PC-3 (cell line): ENCODE measurements at regions not wholly inside any gene's neighbourhood (a gene's known extent, or its start where the extent isn't known, plus 50 kb on each side); places are given as distances from the start of the nearest gene placed in this dataset.

Experiments used
- ATAC-seq: fragments of 200-7000 bp; cut with Tn5 transposase; 2 replicates; pipeline ENCODE4 v1.9.1; 2020; ENCODE audit warnings: mild to moderate bottlenecking, moderate library complexity
- BruUV-seq: library from RNA; stranded (reverse); fragments of 400-500 nt; replicated peaks from 2 replicates; lab custom pipeline; 2021; lab: Mats Ljungman, UMichigan
- CTCF ChIA-PET: fragments of 300-600 bp; sonication (Branson Sonifier 250); formaldehyde crosslinking; loops from one replicate; lab custom pipeline; 2022; ENCODE audit warnings: antibody characterized with exemption; lab: Charles Lee
- POLR2A ChIA-PET: fragments of 300-600 bp; sonication (Branson Sonifier 250); formaldehyde crosslinking; loops from one replicate; lab custom pipeline; 2022; ENCODE audit warnings: antibody characterized with exemption; ENCODE audit not compliant: unreplicated experiment; lab: Charles Lee
- DNase-seq: peaks from one replicate; pipeline ENCODE4 v3.0.0-alpha.2; 2015
- H2AFZ ChIP-seq: fragments of 300-600 bp; sonication (generic); 2 replicates; pipeline ENCODE4 v1.6.0; 2016; ENCODE audit warnings: antibody characterized with exemption, low read length
- H3F3A ChIP-seq: fragments of 300-600 bp; sonication (generic); one replicate; pipeline ENCODE4 v1.6.0; 2017; ENCODE audit warnings: antibody characterized with exemption, low read length, control low read depth, mild to moderate bottlenecking; ENCODE audit not compliant: unreplicated experiment
- H3K27ac ChIP-seq: fragments of 300-600 bp; sonication (generic); 2 replicates; pipeline ENCODE4 v1.5.1; 2016; ENCODE audit warnings: mild to moderate bottlenecking, low read length
- H3K27me3 ChIP-seq: fragments of 300-600 bp; sonication (generic); 2 replicates; pipeline ENCODE4 v1.6.1; 2016; ENCODE audit warnings: low read length, mixed read lengths
- H3K36me3 ChIP-seq: fragments of 300-600 bp; sonication (generic); 2 replicates; pipeline ENCODE4 v1.6.1; 2016; ENCODE audit warnings: low read depth, mixed run types, low read length, mixed read lengths
- H3K4me1 ChIP-seq: fragments of 300-600 bp; sonication (generic); 2 replicates; pipeline ENCODE4 v1.5.1; 2016; ENCODE audit warnings: low read length; ENCODE audit not compliant: insufficient read depth
- H3K4me2 ChIP-seq: fragments of 300-600 bp; sonication (generic); 2 replicates; pipeline ENCODE4 v1.6.0; 2016; ENCODE audit warnings: low read length
- H3K4me3 ChIP-seq: fragments of 300-600 bp; sonication (generic); 2 replicates; pipeline ENCODE4 v1.5.1; 2016; ENCODE audit warnings: mild to moderate bottlenecking, low read length, mixed read lengths
- H3K79me2 ChIP-seq: fragments of 300-600 bp; sonication (generic); 2 replicates; pipeline ENCODE4 v1.6.1; 2017; ENCODE audit warnings: low read length, mixed read lengths
- H3K9ac ChIP-seq: fragments of 300-600 bp; sonication (generic); 2 replicates; pipeline ENCODE4 v1.6.0; 2016; ENCODE audit warnings: mild to moderate bottlenecking, low read length
- H3K9me2 ChIP-seq: fragments of 300-600 bp; sonication (generic); replicated peaks from 2 replicates; pipeline ENCODE4 v1.6.1; 2016; ENCODE audit warnings: mixed run types, low read length, mixed read lengths
- H3K9me3 ChIP-seq: fragments of 300-600 bp; sonication (generic); 2 replicates; pipeline ENCODE4 v1.6.1; 2016; ENCODE audit warnings: low read length, mixed read lengths
- H4K20me1 ChIP-seq: fragments of 300-600 bp; sonication (generic); 2 replicates; pipeline ENCODE4 v1.6.1; 2016; ENCODE audit warnings: low read length, mixed read lengths
- EZH2 ChIP-seq: fragments of 300-600 bp; sonication (generic); IDR thresholded peaks from one replicate; pipeline ENCODE4 v1.6.1; 2017; ENCODE audit warnings: antibody characterized with exemption, mild to moderate bottlenecking, low read length; ENCODE audit not compliant: unreplicated experiment
- EZH2phosphoT487 ChIP-seq: fragments of 300-600 bp; sonication (generic); IDR thresholded peaks from 2 replicates; pipeline ENCODE4 v1.6.1; 2018; ENCODE audit warnings: mild to moderate bottlenecking, antibody characterized with exemption, low read length, borderline replicate concordance
- intact Hi-C: fragments of 100-400 bp; cut with micrococcal nuclease; formaldehyde crosslinking; loops from 2 replicates; pipeline ENCODE4 v1.9.0; 2023
- TF ChIP-seq, protein P1 (sequence below): fragments of 300-600 bp; sonication (generic); conservative IDR thresholded peaks from 2 replicates; pipeline ENCODE4 v1.5.1; 2017; ENCODE audit warnings: antibody characterized with exemption, low read depth, mild to moderate bottlenecking, low read length

DNA sequence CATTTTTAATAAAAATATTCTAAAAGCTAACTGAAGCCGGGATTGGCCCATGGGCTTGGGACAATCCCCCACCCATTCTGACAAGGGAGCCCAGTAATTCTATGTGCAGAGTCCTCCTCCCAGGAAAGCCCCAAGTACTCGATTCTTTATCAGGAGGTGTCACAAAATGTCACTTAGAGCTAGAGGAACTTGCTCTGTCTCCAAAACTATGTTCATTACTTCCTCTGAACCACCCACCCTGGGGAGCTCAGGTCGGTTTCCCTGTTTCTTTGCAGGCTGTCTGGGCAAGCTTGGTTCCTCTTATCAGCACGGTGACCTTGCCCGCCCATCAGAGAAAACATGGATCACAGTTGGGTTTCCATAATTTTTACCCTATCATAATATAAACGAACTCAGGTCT is 430.6 kb upstream of the ID2 start:
- Histone ChIP-seq H3K79me2 (no peaks in the 10 kb centered on the region), H3F3A (no peaks in the 10 kb centered on the region), H4K20me1 (no peaks in the 10 kb centered on the region), H3K27ac (no peak overlapping the region), H3K9ac (no peak overlapping the region), H3K36me3 (no peaks in the 10 kb centered on the region), H3K27me3 (no peaks in the 10 kb centered on the region), H3K4me3 (no peak overlapping the region), H3K4me2 (no peak overlapping the region), H3K4me1 (no peaks in the 10 kb centered on the region), H3K9me3 (peaks cover 10% of the 10 kb centered on the region; the same call in 1 of the 2 replicates), H3K9me2 (no peaks in the 10 kb centered on the region), H2AFZ (no peak overlapping the region)
- CTCF ChIA-PET, result no interaction called here
- TF ChIP-seq, protein P1, sequence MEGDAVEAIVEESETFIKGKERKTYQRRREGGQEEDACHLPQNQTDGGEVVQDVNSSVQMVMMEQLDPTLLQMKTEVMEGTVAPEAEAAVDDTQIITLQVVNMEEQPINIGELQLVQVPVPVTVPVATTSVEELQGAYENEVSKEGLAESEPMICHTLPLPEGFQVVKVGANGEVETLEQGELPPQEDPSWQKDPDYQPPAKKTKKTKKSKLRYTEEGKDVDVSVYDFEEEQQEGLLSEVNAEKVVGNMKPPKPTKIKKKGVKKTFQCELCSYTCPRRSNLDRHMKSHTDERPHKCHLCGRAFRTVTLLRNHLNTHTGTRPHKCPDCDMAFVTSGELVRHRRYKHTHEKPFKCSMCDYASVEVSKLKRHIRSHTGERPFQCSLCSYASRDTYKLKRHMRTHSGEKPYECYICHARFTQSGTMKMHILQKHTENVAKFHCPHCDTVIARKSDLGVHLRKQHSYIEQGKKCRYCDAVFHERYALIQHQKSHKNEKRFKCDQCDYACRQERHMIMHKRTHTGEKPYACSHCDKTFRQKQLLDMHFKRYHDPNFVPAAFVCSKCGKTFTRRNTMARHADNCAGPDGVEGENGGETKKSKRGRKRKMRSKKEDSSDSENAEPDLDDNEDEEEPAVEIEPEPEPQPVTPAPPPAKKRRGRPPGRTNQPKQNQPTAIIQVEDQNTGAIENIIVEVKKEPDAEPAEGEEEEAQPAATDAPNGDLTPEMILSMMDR, result no peak
- no peak for TF ChIP-seq EZH2
- TF ChIP-seq EZH2phosphoT487, result no peak
- intact Hi-C loops, result no loop called here
- POLR2A ChIA-PET, result no interaction called here
- no TSS peak for BruUV-seq
- no peak for ATAC-seq
- DNase-seq, result no peak

DNA sequence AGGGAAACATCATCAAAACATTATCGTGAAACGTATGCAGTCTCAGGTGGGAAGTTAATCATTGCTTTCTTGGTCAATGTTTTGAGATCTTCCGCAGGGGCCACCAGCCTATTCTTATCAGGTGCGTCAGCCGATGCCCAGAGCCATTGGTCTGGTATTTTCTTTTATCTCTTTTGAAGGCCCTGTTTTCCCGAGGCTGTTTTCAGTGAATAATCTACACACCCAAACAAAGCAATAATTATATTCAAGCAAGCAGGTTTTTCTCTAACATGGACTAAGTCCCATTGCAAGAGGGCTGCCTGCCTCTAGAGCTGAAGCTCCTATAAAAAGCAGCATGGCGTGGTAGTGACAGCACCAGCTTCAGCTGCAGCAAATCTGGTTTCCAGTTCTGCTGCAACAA is 430.0 kb upstream of the ID2 start:
- Histone ChIP-seq H3K27ac (no peak overlapping the region), H3K27me3 (no peaks in the 10 kb centered on the region), H3F3A (no peaks in the 10 kb centered on the region), H2AFZ (no peak overlapping the region), H3K9me2 (no peaks in the 10 kb centered on the region), H4K20me1 (no peaks in the 10 kb centered on the region), H3K4me1 (no peaks in the 10 kb centered on the region), H3K4me3 (no peak overlapping the region), H3K36me3 (no peaks in the 10 kb centered on the region), H3K79me2 (no peaks in the 10 kb centered on the region), H3K9me3 (peaks cover 6% of the 10 kb centered on the region; the same call in 1 of the 2 replicates), H3K9ac (no peak overlapping the region), H3K4me2 (no peak overlapping the region)
- ChIA-PET CTCF (no interaction called here), POLR2A (no interaction called here)
- no TSS peak for BruUV-seq
- ATAC-seq (no peak), DNase-seq (no peak)
- intact Hi-C loops, result no loop called here
- TF ChIP-seq, protein P1, result no peak
- TF ChIP-seq EZH2phosphoT487 (no peak), EZH2 (no peak)

DNA sequence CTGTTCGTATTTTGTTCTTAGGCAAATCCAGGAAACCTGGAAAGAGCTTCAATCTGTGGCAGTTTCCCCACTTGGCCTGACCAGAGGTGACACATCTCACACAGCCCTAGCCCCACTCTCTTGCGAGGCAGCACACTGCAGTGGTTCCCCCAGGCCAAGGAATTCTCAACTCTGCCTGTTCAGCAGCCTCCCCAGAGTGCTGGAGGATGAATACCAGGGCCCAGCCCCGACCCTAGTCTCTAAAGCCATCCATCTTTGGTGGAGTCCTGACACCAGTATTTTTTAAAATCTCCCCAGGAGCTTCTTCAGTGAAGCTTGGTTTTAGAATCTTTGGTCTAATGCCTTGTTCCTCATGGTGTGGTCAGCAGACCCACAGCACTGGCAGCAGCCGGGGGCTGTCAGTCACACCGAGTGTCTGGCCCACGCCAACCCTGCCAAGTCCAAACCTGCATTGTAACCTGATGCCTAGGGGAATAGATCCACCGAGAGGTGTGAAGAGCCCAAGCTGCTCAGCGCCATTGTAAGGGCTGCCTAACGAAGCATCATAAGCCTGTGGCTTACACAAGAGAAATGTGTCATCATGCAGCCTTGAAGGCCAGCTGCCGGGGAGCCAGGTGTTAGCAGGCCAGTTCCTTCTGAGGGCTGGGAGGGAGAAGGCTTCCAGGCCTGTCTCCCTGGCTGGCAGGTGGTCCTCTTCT is 428.7 kb upstream of the ID2 start:
- no peaks in the 10 kb centered on the region for H3K27me3 ChIP-seq

More for the DNA sequence above, 428.7 kb upstream of the ID2 start:
- no peak overlapping the region for H3K4me2 ChIP-seq
- CTCF ChIA-PET, result no interaction called here
- POLR2A ChIA-PET, result no interaction called here
- no peaks in the 10 kb centered on the region for H3K4me1 ChIP-seq
- no peak overlapping the region for H3K4me3 ChIP-seq
- H3K27ac ChIP-seq, result no peak overlapping the region
- BruUV-seq, result no TSS peak
- H3K9me3 ChIP-seq, result peaks cover 6% of the 10 kb centered on the region; the same call in 1 of the 2 replicates
- intact Hi-C loops, result no loop called here
- no peak for TF ChIP-seq EZH2phosphoT487
- no peak for TF ChIP-seq EZH2
- TF ChIP-seq, protein P1, result no peak
- H3K9me2 ChIP-seq, result no peaks in the 10 kb centered on the region
- no peak for ATAC-seq
- no peaks in the 10 kb centered on the region for H3K36me3 ChIP-seq
- H4K20me1 ChIP-seq, result no peaks in the 10 kb centered on the region
- H2AFZ ChIP-seq, result no peak overlapping the region
- H3K9ac ChIP-seq, result no peak overlapping the region
- no peaks in the 10 kb centered on the region for H3F3A ChIP-seq
- no peaks in the 10 kb centered on the region for H3K79me2 ChIP-seq
- DNase-seq, result no peak
